Islet of Langerhans (tissue), 1 donor: ENCODE measurements at regions not wholly inside any gene's neighbourhood (a gene's known extent, or its start where the extent isn't known, plus 50 kb on each side); places are given as distances from the start of the nearest gene placed in this dataset.

Experiments
- FAIRE-seq: peaks from one replicate; lab custom pipeline; 2011; peaks lifted over from hg19 to GRCh38; lab: Jason Lieb, UNC

DNA sequence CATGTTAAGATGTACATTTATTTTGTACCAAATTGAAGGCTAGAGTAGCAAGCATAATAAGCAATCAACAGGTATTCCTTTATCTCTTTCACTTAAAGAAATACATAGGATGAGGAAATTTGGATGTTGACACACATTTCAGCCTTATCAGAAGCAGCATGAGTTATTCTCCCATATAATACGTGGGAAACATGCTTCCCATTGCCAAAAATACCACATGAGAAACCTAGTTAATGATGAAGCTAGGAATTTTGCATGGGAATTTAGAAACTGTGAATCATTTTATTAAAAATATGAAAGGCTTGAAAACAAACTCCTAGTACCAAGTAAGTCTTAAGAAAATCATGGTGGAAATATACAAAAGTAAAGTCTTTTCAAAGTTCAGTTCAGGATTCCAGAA is 751.8 kb downstream of the TSN start:
- no peak for FAIRE-seq

DNA sequence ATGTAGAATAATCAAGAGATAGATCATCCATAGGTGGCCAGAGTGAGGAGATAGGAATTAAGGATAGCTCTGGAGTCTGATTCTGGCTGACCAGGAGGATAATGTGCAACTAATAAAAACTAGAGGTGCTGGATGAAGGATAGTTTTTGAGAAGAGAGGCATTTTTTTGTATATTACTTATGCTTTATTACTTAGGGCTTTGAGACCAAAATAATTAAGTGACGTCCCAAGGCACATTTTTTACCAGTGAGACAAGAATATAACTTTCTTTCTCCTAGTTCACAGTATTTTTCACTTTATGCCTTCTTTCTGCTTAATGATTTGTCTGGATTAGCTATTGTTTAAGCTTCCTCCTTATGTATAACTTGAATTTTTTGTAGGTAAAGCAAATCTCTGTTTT is 756.6 kb downstream of the TSN start:
- FAIRE-seq: no peak

GRCh38 chr2:122514451-122514996 is 759.1 kb downstream of the TSN start:
- no peak for FAIRE-seq

GRCh38 chr2:122515731-122516290 is 760.4 kb downstream of the TSN start:
- no peak for FAIRE-seq

- FAIRE-seq: no peak
Observed at GRCh38 chr2:122516775-122517174, 761.3 kb downstream of the TSN start.

DNA sequence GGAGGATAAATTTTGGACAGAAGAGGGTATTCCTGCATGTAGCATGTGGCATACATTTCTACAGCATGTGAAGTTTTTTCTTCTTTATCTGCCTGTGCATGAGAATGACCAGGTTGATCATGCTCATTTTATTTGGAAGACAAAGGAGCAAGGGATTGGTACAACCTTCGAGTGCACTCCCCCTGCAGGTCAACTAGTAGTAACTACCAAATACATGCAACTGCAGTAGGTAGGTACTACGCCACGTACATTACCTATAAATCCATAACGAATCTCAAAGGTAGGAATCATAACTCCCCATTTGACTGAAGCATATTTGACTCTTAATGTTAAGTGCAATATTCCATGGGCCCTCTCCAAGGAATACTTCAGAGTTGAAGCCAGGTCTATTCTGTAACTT is 763.9 kb downstream of the TSN start:
- no peak for FAIRE-seq

- FAIRE-seq: no peak
Observed at GRCh38 chr2:122519821-122520611, 764.6 kb downstream of the TSN start.

DNA sequence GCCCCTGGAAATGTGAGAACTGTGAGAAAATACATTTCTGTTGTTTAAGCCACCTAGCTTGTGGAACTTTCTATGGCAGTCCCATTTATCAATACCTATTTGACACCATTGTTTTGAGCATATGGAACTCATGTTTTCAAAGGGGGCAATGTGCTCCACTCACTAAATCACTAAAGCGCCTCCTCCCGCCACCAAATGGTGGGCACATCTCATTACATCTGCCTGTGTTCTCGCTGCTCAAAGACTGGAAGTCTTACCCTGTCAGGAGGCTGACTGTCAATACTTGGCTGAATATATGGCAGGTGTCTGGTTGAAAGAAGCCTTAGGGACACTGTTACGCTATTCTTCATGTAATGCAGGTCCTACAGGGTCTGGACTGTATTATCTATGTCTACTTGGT is 767.7 kb downstream of the TSN start:
- no peak for FAIRE-seq

- FAIRE-seq: no peak
Observed at GRCh38 chr2:122523981-122524380, 768.5 kb downstream of the TSN start.

- FAIRE-seq: no peak
Observed at GRCh38 chr2:122525336-122525735, 769.9 kb downstream of the TSN start.

- FAIRE-seq: no peak
Observed at GRCh38 chr2:122528061-122528460, 772.6 kb downstream of the TSN start.

DNA sequence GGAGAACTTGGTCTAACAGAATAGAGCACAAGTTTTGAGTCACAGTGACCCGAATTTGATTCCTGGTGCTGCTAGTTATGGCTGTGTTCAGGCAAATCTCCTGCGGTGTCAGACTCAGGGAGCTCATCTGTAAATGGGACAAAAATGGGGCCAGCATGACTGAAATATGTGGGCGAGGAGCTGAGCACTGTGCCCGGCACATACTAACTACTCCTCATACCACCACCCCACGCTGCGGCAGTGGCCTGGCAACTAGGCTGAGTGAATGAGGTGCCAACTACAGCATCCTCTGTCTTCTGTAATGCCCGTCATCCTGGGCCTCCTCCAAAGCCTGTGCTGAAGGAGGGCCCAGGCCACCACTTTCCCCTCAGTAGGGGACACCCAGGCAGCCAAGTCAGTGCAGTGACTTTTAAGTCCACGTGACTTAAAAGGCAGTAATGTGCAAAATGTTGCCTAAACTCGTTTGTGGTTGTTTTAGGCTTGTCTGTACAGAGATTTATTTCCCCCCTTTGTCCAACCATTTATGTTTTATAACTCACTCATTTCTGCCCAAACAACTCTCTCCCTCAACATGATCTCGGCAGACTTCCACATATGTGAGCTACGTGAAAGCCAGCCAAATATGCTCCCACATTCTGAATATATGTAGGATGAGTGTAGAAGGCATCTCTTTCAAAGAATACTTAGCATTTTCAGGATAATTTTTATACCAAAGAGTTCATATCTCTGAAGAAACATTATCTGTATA is 773.7 kb downstream of the TSN start:
- no peak for FAIRE-seq

- no peak for FAIRE-seq
Observed at GRCh38 chr2:122530814-122531213, 775.4 kb downstream of the TSN start.

- FAIRE-seq: no peak
Observed at GRCh38 chr2:122531290-122532071, 776.0 kb downstream of the TSN start.

- FAIRE-seq: no peak
Observed at GRCh38 chr2:122532072-122532344, 776.6 kb downstream of the TSN start.

DNA sequence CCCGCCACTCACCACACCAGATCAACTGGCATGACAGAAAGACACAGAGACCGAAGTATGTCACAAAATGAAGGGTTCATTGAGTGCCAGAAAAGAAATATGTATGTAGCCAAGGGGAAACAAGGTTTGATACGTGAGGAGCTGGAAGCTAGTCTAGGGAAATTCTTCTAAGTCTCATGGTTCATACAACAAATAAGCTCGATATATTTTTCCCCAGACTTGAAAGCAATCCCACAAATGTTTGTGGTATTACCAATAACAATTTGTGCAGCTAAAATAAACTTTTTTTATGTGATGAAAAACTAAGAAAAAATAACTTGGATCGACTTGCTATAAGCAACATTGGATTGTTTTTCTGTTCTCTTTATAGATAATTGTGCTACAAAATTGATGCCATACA is 777.0 kb downstream of the TSN start:
- FAIRE-seq: no peak

DNA sequence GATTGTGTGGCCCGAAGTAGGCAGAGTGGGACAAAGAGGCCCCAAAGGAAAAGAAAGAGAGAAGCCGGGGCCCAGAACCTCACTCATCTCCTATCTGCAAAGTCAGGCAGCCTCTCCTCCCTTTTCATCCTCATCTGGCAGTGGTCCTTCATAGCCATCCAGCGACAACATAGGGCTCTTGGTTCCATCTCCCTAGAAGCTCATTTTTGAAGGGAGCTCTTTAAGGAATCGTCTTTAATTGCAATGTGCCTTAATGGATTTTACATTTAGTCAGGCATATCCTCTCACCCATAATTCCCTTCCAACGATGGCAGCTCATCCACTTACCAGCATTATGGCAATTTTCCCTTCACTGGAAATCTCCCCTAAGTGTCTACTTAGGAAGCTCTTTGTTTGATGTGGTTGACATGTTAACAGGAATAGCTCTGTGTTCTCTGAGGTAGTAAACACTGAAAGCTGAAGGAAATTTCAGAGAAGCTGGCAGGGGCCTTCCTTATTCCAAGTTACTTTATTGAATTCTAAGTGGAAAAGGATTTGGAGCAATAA is 780.6 kb downstream of the TSN start:
- no peak for FAIRE-seq

- FAIRE-seq: no peak
Observed at GRCh38 chr2:122539311-122539710, 783.9 kb downstream of the TSN start.

DNA sequence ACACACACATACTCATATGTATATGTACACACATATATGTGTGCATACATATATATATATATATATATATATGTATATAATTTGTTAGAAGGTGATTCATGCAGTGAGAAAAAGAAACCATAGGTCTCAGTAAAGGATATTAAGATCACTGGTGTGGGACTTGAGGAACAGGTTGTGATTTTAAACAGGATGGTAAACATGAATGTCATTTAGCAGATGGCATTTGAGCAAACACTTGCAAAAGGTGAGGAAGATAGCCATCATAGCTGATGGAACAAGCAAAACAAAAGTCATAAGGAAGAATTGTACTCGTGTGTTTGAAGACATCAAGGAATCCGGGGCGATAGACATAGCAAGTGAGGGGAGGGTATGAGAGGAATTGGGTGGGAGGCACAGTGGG is 784.5 kb downstream of the TSN start:
- FAIRE-seq: no peak

DNA sequence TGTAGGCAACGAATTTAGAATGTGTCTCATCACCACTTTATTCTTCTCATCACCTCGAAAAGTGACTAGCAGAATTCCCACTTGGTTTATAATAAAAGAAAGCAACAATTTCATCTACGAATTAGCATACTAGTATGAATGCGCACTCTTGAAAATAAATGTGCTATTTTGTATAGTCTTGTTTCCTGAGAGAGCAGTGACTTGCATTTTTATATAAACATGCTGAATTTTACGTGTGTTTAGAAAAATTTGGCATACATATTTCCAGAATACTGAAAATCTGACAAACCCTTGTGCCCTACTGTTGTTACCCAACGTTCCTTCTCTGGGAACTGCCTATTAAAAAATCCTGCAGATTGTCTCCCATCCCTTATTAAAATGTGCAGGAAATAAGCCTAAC is 786.8 kb downstream of the TSN start:
- no peak for FAIRE-seq

DNA sequence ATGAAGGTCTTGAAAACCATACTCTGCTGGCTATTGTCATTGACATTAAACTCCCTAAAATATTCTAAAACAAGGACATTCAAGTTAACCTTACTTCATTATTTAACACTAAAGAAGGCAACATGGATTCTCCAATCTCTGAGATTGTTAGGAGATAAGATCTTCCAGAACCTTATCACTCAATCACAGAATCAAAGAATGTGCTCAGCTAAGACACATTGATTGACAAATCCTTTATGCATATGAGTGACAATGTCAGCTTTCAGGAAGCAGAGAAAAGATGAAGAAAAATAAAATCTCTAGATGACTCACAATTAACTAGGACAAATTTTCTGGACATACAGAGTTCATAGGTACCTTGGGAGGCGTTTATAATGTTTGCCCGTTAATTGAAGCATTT is 787.2 kb downstream of the TSN start:
- no peak for FAIRE-seq

DNA sequence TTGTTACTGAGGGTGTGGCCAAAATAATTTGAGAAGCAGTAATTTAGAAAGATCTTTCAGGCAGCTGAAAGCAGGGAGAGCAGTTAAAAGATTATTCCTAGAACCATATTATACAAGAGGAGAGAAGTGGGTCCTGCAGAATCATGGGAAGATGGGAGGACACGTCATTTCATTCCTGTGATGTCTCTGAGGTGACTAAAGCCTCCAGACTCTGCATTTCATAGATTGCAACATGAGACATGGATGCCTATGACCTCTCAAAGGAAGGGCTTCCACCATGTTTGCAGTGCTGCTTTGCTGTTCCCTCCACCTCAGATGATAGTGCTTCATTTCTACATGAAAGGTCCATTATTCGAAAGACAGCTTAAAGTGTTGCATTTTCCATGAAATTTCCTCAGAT is 788.4 kb downstream of the TSN start:
- no peak for FAIRE-seq
